Cardiac muscle cell (in vitro differentiated cells and primary cell): ENCODE measurements at regions not wholly inside any gene's neighbourhood (a gene's known extent, or its start where the extent isn't known, plus 50 kb on each side); places are given as distances from the start of the nearest gene placed in this dataset.
"Not testable (repeated sequence)": the region's sequence is repeated elsewhere in the genome, so short reads cannot be mapped to it uniquely, and the experiment has no call there.

Source experiments
- DNase-seq, 2 donors: peaks; one replicate each; pipeline versions ENCODE4 v3.0.0 to v3.0.0-alpha.2; 2010 to 2017; ENCODE audit warnings: low read depth in 1 of 2, low spot score in 1 of 2
- H3K27ac ChIP-seq: fragments of 200-600 bp; sonication (generic); 2 replicates; pipeline ENCODE4 v1.5.1; 2016
- H3K27me3 ChIP-seq: fragments of 200-600 bp; sonication (generic); 2 replicates; pipeline ENCODE4 v1.6.0; 2016; ENCODE audit warnings: control low read depth
- H3K36me3 ChIP-seq: fragments of 200-600 bp; sonication (generic); 2 replicates; pipeline ENCODE4 v1.5.1; 2016; ENCODE audit warnings: control low read depth
- H3K4me1 ChIP-seq: fragments of 200-600 bp; sonication (generic); 2 replicates; pipeline ENCODE4 v1.8.1; 2017; ENCODE audit warnings: low read depth, mild to moderate bottlenecking, mixed run types
- H3K4me3 ChIP-seq: fragments of 200-600 bp; sonication (generic); 2 replicates; pipeline ENCODE4 v1.5.1; 2016; ENCODE audit warnings: mild to moderate bottlenecking
- H3K9me3 ChIP-seq: fragments of 200-600 bp; sonication (generic); 2 replicates; pipeline ENCODE4 v1.5.1; 2017; ENCODE audit warnings: low read depth, mild to moderate bottlenecking, control low read depth
- CTCF ChIP-seq: IDR thresholded peaks from 2 replicates; pipeline ENCODE4 v1.5.1; 2012; ENCODE audit warnings: low read depth, mild to moderate bottlenecking, low read length

GRCh38 chr2:870426-870825, 80.2 kb upstream of the SNTG2 start:
- Histone ChIP-seq H3K4me1 (peaks cover 8% of the 10 kb centered on the region), H3K27me3 (peaks cover 55% of the 10 kb centered on the region), H3K9me3 (no peaks in the 10 kb centered on the region), H3K4me3 (no peak overlapping the region), H3K36me3 (no peaks in the 10 kb centered on the region), H3K27ac (no peak overlapping the region)
- TF ChIP-seq CTCF: no peak
- DNase-seq: no peak

GRCh38 chr2:869894-870293, 80.8 kb upstream of the SNTG2 start:
- H3K4me3 ChIP-seq: no peak overlapping the region
- TF ChIP-seq CTCF: no peak
- no peak for DNase-seq
- no peaks in the 10 kb centered on the region for H3K9me3 ChIP-seq
- H3K4me1 ChIP-seq: peaks cover 8% of the 10 kb centered on the region
- H3K27me3 ChIP-seq: peaks cover 61% of the 10 kb centered on the region
- no peak overlapping the region for H3K27ac ChIP-seq
- H3K36me3 ChIP-seq: no peaks in the 10 kb centered on the region

- no peak overlapping the region for H3K4me3 ChIP-seq
- no peak for DNase-seq
- H3K27ac ChIP-seq: no peak overlapping the region
- no peaks in the 10 kb centered on the region for H3K36me3 ChIP-seq
- no peaks in the 10 kb centered on the region for H3K9me3 ChIP-seq
- no peak for TF ChIP-seq CTCF
- peaks cover 8% of the 10 kb centered on the region for H3K4me1 ChIP-seq
- peaks cover 61% of the 10 kb centered on the region for H3K27me3 ChIP-seq
These were observed 81.2 kb upstream of the SNTG2 start for GRCh38 chr2:869357-869871.

- not testable (repeated sequence) for H3K4me1 ChIP-seq, H3K4me3 ChIP-seq, H3K27ac ChIP-seq, H3K36me3 ChIP-seq, DNase-seq, H3K9me3 ChIP-seq
- peaks cover 59% of the 10 kb centered on the region for H3K27me3 ChIP-seq
These were observed 81.8 kb upstream of the SNTG2 start for GRCh38 chr2:868857-869256.

- no peak for DNase-seq
- no peak for TF ChIP-seq CTCF
- Histone ChIP-seq H3K27me3 (peaks cover 55% of the 10 kb centered on the region), H3K36me3 (no peaks in the 10 kb centered on the region), H3K27ac (no peak overlapping the region), H3K9me3 (no peaks in the 10 kb centered on the region), H3K4me3 (no peak overlapping the region), H3K4me1 (peaks cover 8% of the 10 kb centered on the region)
These were observed 83.4 kb upstream of the SNTG2 start for GRCh38 chr2:867296-867695.

- DNase-seq: peak in 1 of 2 donors; percentile 50
- no peak for TF ChIP-seq CTCF
- Histone ChIP-seq H3K4me3 (no peak overlapping the region), H3K4me1 (peaks cover 8% of the 10 kb centered on the region), H3K36me3 (no peaks in the 10 kb centered on the region), H3K27me3 (peaks cover 55% of the 10 kb centered on the region), H3K27ac (no peak overlapping the region), H3K9me3 (no peaks in the 10 kb centered on the region)
These were observed 83.8 kb upstream of the SNTG2 start for GRCh38 chr2:866887-867286.
